SU-DHL-6 (cell line): ENCODE measurements at regions not wholly inside any gene's neighbourhood (a gene's known extent, or its start where the extent isn't known, plus 50 kb on each side); places are given as distances from the start of the nearest gene placed in this dataset.

Experiments used
- H2AFZ ChIP-seq: fragments of 200-600 bp; sonication (generic); 2 replicates; pipeline ENCODE4 v1.6.1; 2014; ENCODE audit warnings: low read depth, mild to moderate bottlenecking, moderate library complexity, mixed read lengths, antibody characterized with exemption, low read length; ENCODE audit not compliant: severe bottlenecking
- H3F3A ChIP-seq: fragments of 200-600 bp; shearing (Covaris generic); 2 replicates; pipeline ENCODE4 v1.6.0; 2016; ENCODE audit warnings: antibody characterized with exemption, mild to moderate bottlenecking; ENCODE audit not compliant: insufficient read depth
- H3K27ac ChIP-seq: fragments of 200-600 bp; sonication (generic); 2 replicates; pipeline ENCODE4 v1.5.1; 2016; ENCODE audit warnings: low read depth, mild to moderate bottlenecking, low read length, moderate library complexity, mixed read lengths
- H3K27me3 ChIP-seq: fragments of 200-600 bp; sonication (generic), shearing (Covaris generic); 2 replicates; pipeline ENCODE4 v1.6.0; 2014; ENCODE audit warnings: mild to moderate bottlenecking, low read length
- H3K36me3 ChIP-seq: fragments of 200-600 bp; sonication (generic); 2 replicates; pipeline ENCODE4 v1.6.1; 2014; ENCODE audit warnings: mild to moderate bottlenecking, low read length, mixed read lengths
- H3K4me2 ChIP-seq: fragments of 300-600, 200-600 bp; shearing (Covaris generic), sonication (generic); 2 replicates; pipeline ENCODE4 v1.6.0; 2014; ENCODE audit warnings: low read length, low read depth, mild to moderate bottlenecking; ENCODE audit not compliant: poor library complexity, severe bottlenecking
- H3K4me3 ChIP-seq: fragments of 200-600 bp; sonication (generic); 2 replicates; pipeline ENCODE4 v1.5.1; 2014; ENCODE audit warnings: antibody characterized with exemption, low read length, mild to moderate bottlenecking, mixed read lengths; ENCODE audit not compliant: insufficient read depth, poor library complexity, severe bottlenecking
- H3K79me2 ChIP-seq: fragments of 200-600 bp; sonication (generic); 2 replicates; pipeline ENCODE4 v1.6.1; 2014; ENCODE audit warnings: mild to moderate bottlenecking, low read length, moderate library complexity; ENCODE audit not compliant: insufficient read depth
- H3K9ac ChIP-seq: fragments of 200-600 bp; sonication (generic); 2 replicates; pipeline ENCODE4 v1.7.0; 2014; ENCODE audit warnings: mild to moderate bottlenecking, low read length
- H3K9me2 ChIP-seq: fragments of 200-600 bp; sonication (generic); replicated peaks from 2 replicates; pipeline ENCODE4 v1.6.1; 2014; ENCODE audit warnings: low read length; ENCODE audit not compliant: insufficient read depth
- H3K9me3 ChIP-seq: fragments of 200-600 bp; sonication (generic); 2 replicates; pipeline ENCODE4 v1.6.1; 2014; ENCODE audit warnings: low read length, mixed read lengths; ENCODE audit not compliant: insufficient read depth
- H4K20me1 ChIP-seq: fragments of 200-600 bp; sonication (generic); 2 replicates; pipeline ENCODE4 v1.6.1; 2014; ENCODE audit warnings: low read depth, mild to moderate bottlenecking, antibody characterized with exemption, low read length, moderate library complexity, mixed read lengths
- CTCF ChIP-seq: fragments of 200-600 bp; sonication (generic); IDR thresholded peaks from one replicate; pipeline ENCODE4 v1.5.1; 2017; ENCODE audit warnings: antibody characterized with exemption, mild to moderate bottlenecking, low read length, moderate library complexity; ENCODE audit not compliant: insufficient read depth, poor library complexity, severe bottlenecking
- EZH2phosphoT487 ChIP-seq: fragments of 200-600 bp; sonication (generic), shearing (Covaris generic); conservative IDR thresholded peaks from 2 replicates; pipeline ENCODE4 v1.6.1; 2018; ENCODE audit warnings: mild to moderate bottlenecking, antibody characterized with exemption, low read length, moderate library complexity, mixed read lengths

- no peaks in the 10 kb centered on the region for H3K36me3 ChIP-seq
- H3K79me2 ChIP-seq, result no peaks in the 10 kb centered on the region
These were observed 77.1 kb upstream of the CD82 start for GRCh38 chr11:44488165-44488965.

GRCh38 chr11:44493383-44493782 lies 72.1 kb upstream of the CD82 start:
- no peaks in the 10 kb centered on the region for H3K36me3 ChIP-seq
- no peak overlapping the region for H3K27ac ChIP-seq
- TF ChIP-seq EZH2phosphoT487, result no peak
- TF ChIP-seq CTCF, result no peak
- H3K9ac ChIP-seq, result no peak overlapping the region
- H2AFZ ChIP-seq, result no peak overlapping the region
- no peak overlapping the region for H3K4me3 ChIP-seq
- H3F3A ChIP-seq, result no peaks in the 10 kb centered on the region
- no peaks in the 10 kb centered on the region for H3K9me3 ChIP-seq
- no peaks in the 10 kb centered on the region for H3K9me2 ChIP-seq
- no peaks in the 10 kb centered on the region for H3K79me2 ChIP-seq
- H4K20me1 ChIP-seq, result no peaks in the 10 kb centered on the region
- no peak overlapping the region for H3K4me2 ChIP-seq
- no peaks in the 10 kb centered on the region for H3K27me3 ChIP-seq

More at GRCh38 chr11:44488165-44488965, 77.1 kb upstream of the CD82 start:
- Histone ChIP-seq H3K4me2 (no peak overlapping the region), H2AFZ (no peak overlapping the region), H3K9ac (no peak overlapping the region), H3K27me3 (no peaks in the 10 kb centered on the region), H3K9me2 (no peaks in the 10 kb centered on the region), H3K27ac (no peak overlapping the region), H3K9me3 (no peaks in the 10 kb centered on the region), H4K20me1 (no peaks in the 10 kb centered on the region), H3K4me3 (no peak overlapping the region), H3F3A (no peaks in the 10 kb centered on the region)
- no peak for TF ChIP-seq EZH2phosphoT487
- no peak for TF ChIP-seq CTCF

- Histone ChIP-seq H3F3A (no peaks in the 10 kb centered on the region), H4K20me1 (no peaks in the 10 kb centered on the region), H3K9me3 (no peaks in the 10 kb centered on the region), H3K4me3 (no peak overlapping the region), H3K4me2 (no peak overlapping the region), H3K79me2 (no peaks in the 10 kb centered on the region), H3K27ac (no peak overlapping the region), H2AFZ (no peak overlapping the region), H3K9ac (no peak overlapping the region), H3K36me3 (no peaks in the 10 kb centered on the region), H3K27me3 (no peaks in the 10 kb centered on the region), H3K9me2 (no peaks in the 10 kb centered on the region)
- no peak for TF ChIP-seq CTCF
These were observed 71.5 kb upstream of the CD82 start for GRCh38 chr11:44493930-44494329.
